Common myeloid progenitor, CD34-positive (primary cell): ENCODE measurements at regions not wholly inside any gene's neighbourhood (a gene's known extent, or its start where the extent isn't known, plus 50 kb on each side); places are given as distances from the start of the nearest gene placed in this dataset.

Source experiments
- CTCF ChIA-PET: fragments of 350-600 bp; sonication (Branson Sonifier 250); formaldehyde crosslinking; loops from one replicate; lab custom pipeline; 2021; ENCODE audit warnings: antibody characterized with exemption; lab: Charles Lee
- POLR2A ChIA-PET: fragments of 350-600 bp; sonication (Branson Sonifier 250); formaldehyde crosslinking; loops from one replicate; lab custom pipeline; 2021; ENCODE audit warnings: antibody characterized with exemption; lab: Charles Lee
- DNase-seq, 3 donors: peaks; one replicate each; pipeline versions ENCODE4 v3.0.0 to v3.0.0-alpha.2; 2013
- H3K27ac ChIP-seq, 2 experiments: 1 replicate in 1 of 2; 2 replicates in 1 of 2; pipeline ENCODE4 v1.7.0; 2013; ENCODE audit warnings: inconsistent platforms in 2 of 2, low read length in 2 of 2, mild to moderate bottlenecking in 2 of 2, low read depth in 1 of 2, moderate library complexity in 1 of 2; ENCODE audit not compliant: severe bottlenecking in 2 of 2, insufficient read depth in 1 of 2, poor library complexity in 1 of 2
- H3K27me3 ChIP-seq, 5 experiments: replicated peaks in 2 of 5; 1 replicate in 3 of 5; 2 replicates in 2 of 5; pipeline versions ENCODE4 v1.6.1 to v1.7.0; 2013; ENCODE audit warnings: low read length in 4 of 5, mild to moderate bottlenecking in 2 of 5, moderate library complexity in 2 of 5, inconsistent platforms in 1 of 5; ENCODE audit not compliant: insufficient read depth in 5 of 5, control insufficient read depth in 4 of 5
- H3K36me3 ChIP-seq, 4 experiments: 1 replicate in 2 of 4; 2 replicates in 2 of 4; pipeline versions ENCODE4 v1.6.1 to v1.7.0; 2013; ENCODE audit warnings: low read length in 3 of 4, control low read depth in 1 of 4, mild to moderate bottlenecking in 1 of 4; ENCODE audit not compliant: control insufficient read depth in 4 of 4, insufficient read depth in 4 of 4
- H3K4me1 ChIP-seq, 4 experiments: 1 replicate in 3 of 4; 2 replicates in 1 of 4; pipeline versions ENCODE4 v1.6.1 to v1.7.1; 2013; ENCODE audit warnings: low read length in 3 of 4, mild to moderate bottlenecking in 3 of 4, control low read depth in 1 of 4, inconsistent platforms in 1 of 4, moderate library complexity in 1 of 4; ENCODE audit not compliant: control insufficient read depth in 4 of 4, insufficient read depth in 4 of 4; ENCODE audit errors: control extremely low read depth in 1 of 4
- H3K4me3 ChIP-seq, 7 experiments: 1 replicate in 4 of 7; 2 replicates in 3 of 7; pipeline versions ENCODE4 v1.5.1 to v1.7.0; 2013; ENCODE audit warnings: mild to moderate bottlenecking in 7 of 7, low read length in 6 of 7, moderate library complexity in 6 of 7, inconsistent platforms in 2 of 7, low read depth in 2 of 7, control low read depth in 1 of 7; ENCODE audit not compliant: insufficient read depth in 4 of 7, control insufficient read depth in 1 of 7; ENCODE audit errors: extremely low read depth in 1 of 7
- H3K9me3 ChIP-seq, 5 experiments: 1 replicate in 4 of 5; 2 replicates in 1 of 5; pipeline versions ENCODE4 v1.6.1 to v1.7.1; 2013; ENCODE audit warnings: low read length in 4 of 5, mild to moderate bottlenecking in 2 of 5, inconsistent platforms in 1 of 5, low read depth in 1 of 5, moderate library complexity in 1 of 5; ENCODE audit not compliant: control insufficient read depth in 4 of 5, insufficient read depth in 2 of 5; ENCODE audit errors: control extremely low read depth in 1 of 5
- WGBS: methylation state at CpG from one replicate; pipeline ENCODE4 v1.1.5; 2013; ENCODE audit not compliant: insufficient coverage; 5-methylcytosine and 5-hydroxymethylcytosine counted together

- no peak overlapping the region for H3K4me3 ChIP-seq
- no peaks in the 10 kb centered on the region for H3K36me3 ChIP-seq
- peaks cover 0 to 13% (median 0%) of the 10 kb centered on the region in 5 experiments for H3K27me3 ChIP-seq
- ChIA-PET POLR2A (no interaction called here), CTCF (no interaction called here)
- 82% methylated on average over 9 of the region's 10 CpGs for WGBS
- H3K9me3 ChIP-seq = no peaks in the 10 kb centered on the region
- H3K27ac ChIP-seq = no peak overlapping the region
- no peaks in the 10 kb centered on the region for H3K4me1 ChIP-seq
- no peak for DNase-seq
These were observed 678.7 kb downstream of the BRD1 start for GRCh38 chr22:49148895-49149418.

GRCh38 chr22:49147617-49148175 lies 680.0 kb downstream of the BRD1 start:
- DNase-seq = no peak
- H3K4me1 ChIP-seq = no peaks in the 10 kb centered on the region
- CTCF ChIA-PET = no interaction called here
- peaks cover 0 to 13% (median 0%) of the 10 kb centered on the region in 5 experiments for H3K27me3 ChIP-seq
- no peaks in the 10 kb centered on the region for H3K36me3 ChIP-seq
- WGBS = 89% methylated on average over 7 of the region's 15 CpGs
- H3K9me3 ChIP-seq = no peaks in the 10 kb centered on the region
- H3K4me3 ChIP-seq = no peak overlapping the region
- H3K27ac ChIP-seq = no peak overlapping the region
- POLR2A ChIA-PET = no interaction called here

- POLR2A ChIA-PET = no interaction called here
- DNase-seq = no peak
- Histone ChIP-seq H3K27ac (no peak overlapping the region), H3K4me3 (no peak overlapping the region), H3K4me1 (no peaks in the 10 kb centered on the region), H3K36me3 (no peaks in the 10 kb centered on the region), H3K9me3 (no peaks in the 10 kb centered on the region), H3K27me3 (peaks cover 0 to 17% (median 0%) of the 10 kb centered on the region in 5 experiments)
- CTCF ChIA-PET = no interaction called here
- WGBS = 79% methylated on average over 6 of the region's 11 CpGs
These were observed 680.5 kb downstream of the BRD1 start for GRCh38 chr22:49147171-49147570.

- Histone ChIP-seq H3K4me3 (no peak overlapping the region), H3K4me1 (no peaks in the 10 kb centered on the region), H3K36me3 (no peaks in the 10 kb centered on the region), H3K27me3 (peaks cover 0 to 21% (median 0%) of the 10 kb centered on the region in 5 experiments), H3K9me3 (no peaks in the 10 kb centered on the region), H3K27ac (no peak overlapping the region)
- CTCF ChIA-PET = no interaction called here
- 94% methylated on average over 5 of the region's 6 CpGs for WGBS
- DNase-seq = no peak
- POLR2A ChIA-PET = no interaction called here
These were observed 681.2 kb downstream of the BRD1 start for GRCh38 chr22:49146511-49146910.

- CTCF ChIA-PET = no interaction called here
- POLR2A ChIA-PET = no interaction called here
- no peaks in the 10 kb centered on the region for H3K9me3 ChIP-seq
- no peak for DNase-seq
- H3K36me3 ChIP-seq = no peaks in the 10 kb centered on the region
- H3K27ac ChIP-seq = no peak overlapping the region
- peaks cover 0 to 31% (median 0%) of the 10 kb centered on the region in 5 experiments for H3K27me3 ChIP-seq
- 80% methylated on average over 2 of the region's 3 CpGs for WGBS
- no peaks in the 10 kb centered on the region for H3K4me1 ChIP-seq
- H3K4me3 ChIP-seq = no peak overlapping the region
These were observed 683.9 kb downstream of the BRD1 start for GRCh38 chr22:49143812-49144211.

- WGBS = 94% methylated on average over 9 of the region's 9 CpGs
- H3K9me3 ChIP-seq = no peaks in the 10 kb centered on the region
- no peaks in the 10 kb centered on the region for H3K36me3 ChIP-seq
- peaks cover 0 to 30% (median 0%) of the 10 kb centered on the region in 5 experiments for H3K27me3 ChIP-seq
- DNase-seq = no peak
- no peaks in the 10 kb centered on the region for H3K4me1 ChIP-seq
- ChIA-PET POLR2A (no interaction called here), CTCF (no interaction called here)
- no peak overlapping the region for H3K27ac ChIP-seq
- no peak overlapping the region for H3K4me3 ChIP-seq
These were observed 684.8 kb downstream of the BRD1 start for GRCh38 chr22:49142891-49143290.

GRCh38 chr22:49142296-49142695 lies 685.4 kb downstream of the BRD1 start:
- Histone ChIP-seq H3K4me1 (no peaks in the 10 kb centered on the region), H3K27ac (no peak overlapping the region), H3K27me3 (peaks cover 0 to 30% (median 0%) of the 10 kb centered on the region in 5 experiments), H3K36me3 (no peaks in the 10 kb centered on the region), H3K9me3 (no peaks in the 10 kb centered on the region), H3K4me3 (no peak overlapping the region)
- CTCF ChIA-PET = no interaction called here
- WGBS = 97% methylated on average over 12 of the region's 15 CpGs
- POLR2A ChIA-PET = no interaction called here
- no peak for DNase-seq
